ENCODE measurements at regions not wholly inside any gene's neighbourhood (a gene's known extent, or its start where the extent isn't known, plus 50 kb on each side); places are given as distances from the start of the nearest gene placed in this dataset.

DNA sequence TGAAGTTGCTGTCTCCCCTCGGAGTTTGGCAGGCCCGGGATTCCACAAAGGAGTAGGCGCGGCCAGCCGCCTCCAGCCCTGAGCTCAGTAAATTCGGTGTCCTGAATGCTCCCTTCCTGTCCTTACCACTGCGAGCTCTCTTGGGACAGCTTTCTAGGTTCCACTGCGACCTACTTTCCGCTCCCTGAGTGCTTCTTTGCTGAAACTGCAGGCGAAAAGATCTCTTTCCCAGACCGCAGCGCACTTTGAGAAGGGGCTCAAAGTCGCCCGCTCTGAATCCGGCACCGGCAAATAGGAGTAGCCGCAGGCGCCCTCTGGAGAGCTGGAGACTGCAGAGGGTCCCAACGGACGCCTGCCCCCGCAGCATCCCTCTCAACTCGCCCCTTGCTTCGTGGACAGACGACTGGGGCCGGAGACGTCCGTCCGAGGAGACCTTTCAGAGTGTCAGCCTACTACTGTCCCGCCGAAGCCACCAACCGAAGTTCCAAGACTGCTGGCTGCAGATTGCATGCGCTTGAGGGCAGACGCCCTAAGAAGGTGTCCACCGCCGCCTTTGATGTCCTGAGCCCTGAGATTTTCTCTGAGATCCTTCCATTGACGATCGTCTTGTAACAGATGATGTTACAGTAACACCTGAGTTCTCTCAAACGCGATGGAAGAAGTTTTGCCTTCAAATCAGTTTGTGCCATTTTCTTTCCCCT is 96.0 kb downstream of the ANXA2R start:
- Histone ChIP-seq H2BK12ac (ENCODE audit: insufficient read length, low read depth, low read length) (no peak overlapping the region), H4K20me1 (ENCODE audit: control insufficient read depth, insufficient read depth, insufficient read length) (no peaks in the 10 kb centered on the region), H3T11ph (ENCODE audit: low read length) (no peak overlapping the region), H3K18ac (ENCODE audit: insufficient read length, low read depth, low read length) (no peak overlapping the region), H3K14ac (ENCODE audit: insufficient read depth, low read length) (no peak overlapping the region), H3K9me3 (ENCODE audit: control insufficient read depth, low read depth, low read length) (no peaks in the 10 kb centered on the region), H4K8ac (replicated peaks; ENCODE audit: insufficient read length, low read depth, low read length) (no peak overlapping the region), H3K4me2 (ENCODE audit: insufficient read depth, insufficient read length, low read length) (peak overlapping the region; percentile 34), H3K23ac (ENCODE audit: insufficient read length, low read depth, low read length) (no peak overlapping the region), H3K9ac (ENCODE audit: extremely low read depth, insufficient read length, low read length) (no peak overlapping the region), H3K79me2 (ENCODE audit: insufficient read depth, low read length) (no peaks in the 10 kb centered on the region), H2BK15ac (ENCODE audit: low read depth, low read length) (no peak overlapping the region), H4K5ac (ENCODE audit: insufficient read length, low read depth, low read length) (no peak overlapping the region), H3K4me1 (ENCODE audit: insufficient read depth, low read length) (no peaks in the 10 kb centered on the region), H4K91ac (ENCODE audit: insufficient read length, low read depth, low read length) (no peak overlapping the region), H3K23me2 (ENCODE audit: insufficient read length, low read depth, low read length, poor library complexity, severe bottlenecking) (no peaks in the 10 kb centered on the region), H2AFZ (ENCODE audit: low read length) (peak overlapping the region; percentile 94), H2BK20ac (ENCODE audit: low read depth, low read length, poor library complexity, severe bottlenecking) (no peak overlapping the region), H2BK120ac (ENCODE audit: low read depth, low read length, poor library complexity, severe bottlenecking) (no peak overlapping the region), H3K4ac (ENCODE audit: low read depth, low read length) (no peak overlapping the region), H2BK5ac (ENCODE audit: insufficient read length, low read length) (no peak overlapping the region), H2AK5ac (ENCODE audit: insufficient read length, low read length) (no peak overlapping the region), H3K27ac (ENCODE audit: insufficient read length, low read depth, low read length) (no peak overlapping the region), H3K27me3 (ENCODE audit: insufficient read depth, low read length) (no peaks in the 10 kb centered on the region), H3K79me1 (ENCODE audit: insufficient read depth, low read depth, low read length, poor library complexity, severe bottlenecking) (no peaks in the 10 kb centered on the region), H3K56ac (ENCODE audit: insufficient read length, low read depth, low read length) (no peak overlapping the region)
- WGBS (ENCODE audit: extremely low coverage, insufficient read length, low lambda C conversion rate): no CpG with 5 or more reads among the region's 39 CpGs
- H3K27ac Mint-ChIP-seq: no peak overlapping the region; a peak in 1 of 7 replicates
- peak; percentile 69 for DNase-seq
- peaks cover 2% of the 10 kb centered on the region for H3K27me3 Mint-ChIP-seq (ENCODE audit: low read depth)
- H3K36me3 Mint-ChIP-seq (ENCODE audit: insufficient read depth in 1 of 3, low read depth in 3 of 3): no peaks in the 10 kb centered on the region
- peak overlapping the region in 1 of 2 experiments; percentile 78; a peak in 4 of 5 replicates for H3K4me3 Mint-ChIP-seq
- TF ChIP-seq, protein P1, sequence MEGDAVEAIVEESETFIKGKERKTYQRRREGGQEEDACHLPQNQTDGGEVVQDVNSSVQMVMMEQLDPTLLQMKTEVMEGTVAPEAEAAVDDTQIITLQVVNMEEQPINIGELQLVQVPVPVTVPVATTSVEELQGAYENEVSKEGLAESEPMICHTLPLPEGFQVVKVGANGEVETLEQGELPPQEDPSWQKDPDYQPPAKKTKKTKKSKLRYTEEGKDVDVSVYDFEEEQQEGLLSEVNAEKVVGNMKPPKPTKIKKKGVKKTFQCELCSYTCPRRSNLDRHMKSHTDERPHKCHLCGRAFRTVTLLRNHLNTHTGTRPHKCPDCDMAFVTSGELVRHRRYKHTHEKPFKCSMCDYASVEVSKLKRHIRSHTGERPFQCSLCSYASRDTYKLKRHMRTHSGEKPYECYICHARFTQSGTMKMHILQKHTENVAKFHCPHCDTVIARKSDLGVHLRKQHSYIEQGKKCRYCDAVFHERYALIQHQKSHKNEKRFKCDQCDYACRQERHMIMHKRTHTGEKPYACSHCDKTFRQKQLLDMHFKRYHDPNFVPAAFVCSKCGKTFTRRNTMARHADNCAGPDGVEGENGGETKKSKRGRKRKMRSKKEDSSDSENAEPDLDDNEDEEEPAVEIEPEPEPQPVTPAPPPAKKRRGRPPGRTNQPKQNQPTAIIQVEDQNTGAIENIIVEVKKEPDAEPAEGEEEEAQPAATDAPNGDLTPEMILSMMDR (conservative IDR thresholded peaks at IDR 0.05): no peak
- H3K9me3 Mint-ChIP-seq: no peaks in the 10 kb centered on the region; a peak in 1 of 5 replicates
- H3K4me1 Mint-ChIP-seq: 0 out of 4 replicates have a peak, but pooled peaks cover 0 to 11% of the 10 kb centered on the region in 2 experiments

Data from H9 (cell line).